Ramos (cell line): ENCODE measurements at regions not wholly inside any gene's neighbourhood (a gene's known extent, or its start where the extent isn't known, plus 50 kb on each side); places are given as distances from the start of the nearest gene placed in this dataset.

Experiments used
- in situ Hi-C: fragments of 300-500 bp; cut with MboI; formaldehyde crosslinking; loops from one replicate; pipeline ENCODE4 v1.14.3; 2022; ENCODE audit warnings: low sequenced_read_pairs; ENCODE audit not compliant: unreplicated experiment

DNA sequence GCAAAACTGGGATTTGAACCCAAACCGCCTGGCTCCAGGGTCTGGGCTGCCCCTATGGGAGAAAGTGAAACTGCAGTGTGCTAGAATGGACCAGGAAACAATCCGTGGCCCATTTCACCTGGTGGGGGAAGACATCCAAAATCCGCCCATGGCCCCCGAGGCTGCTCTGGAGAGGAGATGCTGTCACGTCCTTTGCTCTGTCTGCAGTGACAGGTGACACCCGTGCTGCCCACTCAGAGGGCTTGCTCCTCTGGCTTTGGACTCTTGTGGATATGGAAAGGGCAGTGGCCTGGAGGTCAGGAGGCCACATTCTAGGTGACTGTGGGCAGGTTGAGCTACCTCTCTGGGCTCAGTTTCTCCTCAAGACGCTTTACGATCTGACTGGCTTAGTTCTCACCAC, 151.2 kb upstream of the GPR26 start:
- in situ Hi-C loops: no loop called here

DNA sequence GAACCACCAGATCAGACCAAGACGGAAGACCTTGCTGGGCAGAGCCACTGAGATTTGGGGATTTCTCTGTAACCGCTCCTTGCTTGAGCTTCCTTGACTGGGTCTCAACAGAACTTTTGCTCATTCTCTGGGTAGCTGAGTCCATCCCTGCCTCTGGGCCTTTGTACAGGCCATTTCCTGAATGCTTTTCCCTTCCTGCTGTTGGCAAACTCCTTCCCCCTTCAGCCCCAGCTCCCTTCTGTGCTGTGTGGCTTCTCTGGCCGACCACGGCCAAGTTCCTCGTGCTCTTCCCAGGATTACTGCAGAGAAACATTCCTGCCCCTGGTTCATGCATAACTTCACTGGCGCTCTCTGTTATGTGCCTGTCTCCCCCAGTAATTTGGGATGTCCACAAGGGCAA, 150.5 kb upstream of the GPR26 start:
- in situ Hi-C loops: no loop called here

DNA sequence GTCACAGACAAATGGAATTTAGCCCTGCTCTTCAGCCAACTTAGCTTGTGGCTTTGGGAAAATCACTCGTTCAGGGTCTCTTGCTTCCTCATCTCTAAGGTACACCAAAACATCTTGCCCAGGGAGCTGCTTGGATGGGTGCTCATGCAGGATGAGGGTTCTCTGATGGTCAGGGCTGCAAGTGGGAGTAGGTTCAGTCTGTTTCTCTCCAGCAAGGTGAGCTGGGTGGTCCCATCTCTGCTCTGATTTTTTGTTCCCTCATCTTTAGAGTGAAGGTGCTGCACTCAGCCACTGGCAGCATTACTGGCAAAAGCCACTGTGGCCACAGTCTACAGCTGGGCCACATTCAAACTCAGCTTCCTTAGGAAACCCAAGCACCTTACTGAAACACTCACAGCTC, 149.9 kb upstream of the GPR26 start:
- in situ Hi-C loops: no loop called here

DNA sequence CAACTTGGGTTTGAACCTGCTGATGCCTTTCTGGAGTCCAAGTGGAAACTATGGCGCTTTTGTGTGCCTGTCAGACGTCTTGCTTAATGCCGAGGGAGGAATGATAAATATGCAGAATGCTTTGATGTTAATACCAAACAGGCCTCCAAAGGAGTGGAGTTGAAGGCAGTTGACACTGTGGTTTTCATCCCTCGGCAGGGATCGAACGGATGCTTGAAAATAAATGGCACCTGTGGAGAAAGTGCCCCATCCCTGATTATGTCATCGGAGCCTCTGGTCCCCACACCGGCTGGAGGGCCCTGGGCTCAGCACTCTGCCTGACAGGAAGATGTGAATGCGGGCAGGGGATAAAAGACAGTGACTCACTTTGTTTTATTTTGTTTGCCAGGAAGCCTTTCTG, 148.7 kb upstream of the GPR26 start:
- in situ Hi-C loops: no loop called here

DNA sequence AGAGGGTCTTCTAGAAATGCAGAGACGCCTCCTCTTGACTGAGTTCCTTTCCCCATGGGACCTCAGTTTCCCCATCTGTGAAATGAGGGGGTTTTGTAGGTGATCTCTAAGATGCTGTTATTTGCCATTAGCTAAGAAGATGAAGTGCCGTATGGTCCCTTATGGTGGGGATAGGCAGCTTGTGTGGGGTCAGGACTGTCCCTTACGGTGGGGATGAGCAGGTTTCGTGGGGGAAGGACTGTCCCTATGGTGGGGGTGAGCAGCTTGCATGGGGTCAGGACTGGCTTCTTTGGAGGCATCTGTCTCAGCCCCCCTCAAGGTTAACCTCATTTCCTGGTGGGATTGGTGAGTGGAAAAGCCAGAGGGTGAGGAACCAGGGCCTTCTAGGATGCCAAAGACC, 148.3 kb upstream of the GPR26 start:
- in situ Hi-C loops: no loop called here

DNA sequence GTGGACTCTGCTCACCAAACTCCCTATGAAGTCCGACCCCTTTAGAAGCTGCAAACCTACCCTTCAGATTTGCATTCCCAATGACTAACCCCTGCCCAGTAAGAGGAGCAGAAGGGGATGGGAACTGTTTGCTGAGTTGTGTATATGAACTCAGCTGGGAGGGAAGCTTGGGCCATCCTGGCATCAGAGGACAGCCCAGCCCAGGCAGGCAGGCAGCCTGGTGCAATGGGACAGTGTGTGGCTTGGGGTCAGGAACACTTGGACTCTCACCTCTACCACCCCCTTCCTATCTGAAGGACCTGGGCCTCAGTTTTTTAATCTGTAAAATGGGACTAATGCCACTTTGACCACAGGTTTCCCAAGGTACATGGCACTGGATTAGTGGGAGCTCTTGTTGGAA, 147.4 kb upstream of the GPR26 start:
- in situ Hi-C loops: no loop called here

DNA sequence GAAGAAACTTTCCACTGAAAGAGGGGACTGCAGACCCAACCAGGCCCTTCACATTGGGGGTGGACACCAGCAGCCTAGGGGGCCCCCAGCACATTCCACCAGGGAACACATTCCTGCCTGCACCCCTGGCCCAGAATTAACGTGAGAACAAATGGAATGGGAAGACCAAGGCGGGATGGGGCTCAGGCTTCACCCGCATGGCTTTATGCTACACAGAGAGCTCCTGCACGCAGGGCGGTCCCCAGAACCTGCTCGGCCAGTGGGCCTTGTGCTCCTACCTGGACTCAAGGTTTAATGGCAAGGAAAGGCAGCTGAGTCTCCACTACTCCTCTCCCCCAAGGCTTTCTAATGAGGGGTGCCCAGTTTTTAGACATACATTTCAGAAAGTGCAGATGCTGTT, 146.3 kb upstream of the GPR26 start:
- in situ Hi-C loops: no loop called here

DNA sequence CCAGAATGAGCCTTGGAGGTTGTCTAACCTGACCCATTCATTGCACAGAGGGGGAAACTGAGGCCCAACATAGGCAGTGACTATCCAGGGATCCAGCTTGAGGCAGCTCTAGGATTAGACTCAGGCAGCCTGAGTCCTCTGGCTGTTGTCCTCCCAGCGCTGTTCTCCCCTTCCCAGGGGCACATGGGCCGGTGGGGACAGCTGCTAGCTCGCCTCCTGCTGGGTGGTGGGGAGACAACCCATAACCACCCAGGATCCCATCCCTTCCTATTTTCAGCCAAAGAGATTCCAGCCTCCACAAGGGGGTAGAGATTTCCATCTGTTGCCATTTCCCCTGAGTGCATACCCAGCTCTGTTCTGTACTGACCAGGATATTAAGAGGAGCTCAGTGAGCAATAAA, 145.1 kb upstream of the GPR26 start:
- in situ Hi-C loops: no loop called here

DNA sequence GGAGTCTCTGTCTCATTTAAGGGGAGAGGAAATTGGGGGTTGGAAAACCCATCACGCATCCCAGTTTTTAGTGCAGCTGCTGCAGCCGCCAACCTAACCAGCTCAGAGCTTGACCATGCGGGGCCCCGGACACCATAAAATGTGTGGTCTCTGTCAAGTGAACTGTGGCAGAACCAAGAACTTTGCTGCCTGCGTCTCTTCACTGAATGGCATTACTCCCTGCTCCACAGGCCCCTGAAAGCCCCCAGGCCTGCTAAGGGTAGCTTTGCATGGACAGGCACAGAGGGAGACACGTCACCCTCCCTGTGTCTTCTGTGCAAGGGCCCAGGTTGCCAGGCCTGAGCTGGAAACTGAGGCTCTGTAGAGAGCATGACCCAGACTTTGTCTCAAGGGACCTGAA, 144.6 kb upstream of the GPR26 start:
- in situ Hi-C loops: no loop called here

DNA sequence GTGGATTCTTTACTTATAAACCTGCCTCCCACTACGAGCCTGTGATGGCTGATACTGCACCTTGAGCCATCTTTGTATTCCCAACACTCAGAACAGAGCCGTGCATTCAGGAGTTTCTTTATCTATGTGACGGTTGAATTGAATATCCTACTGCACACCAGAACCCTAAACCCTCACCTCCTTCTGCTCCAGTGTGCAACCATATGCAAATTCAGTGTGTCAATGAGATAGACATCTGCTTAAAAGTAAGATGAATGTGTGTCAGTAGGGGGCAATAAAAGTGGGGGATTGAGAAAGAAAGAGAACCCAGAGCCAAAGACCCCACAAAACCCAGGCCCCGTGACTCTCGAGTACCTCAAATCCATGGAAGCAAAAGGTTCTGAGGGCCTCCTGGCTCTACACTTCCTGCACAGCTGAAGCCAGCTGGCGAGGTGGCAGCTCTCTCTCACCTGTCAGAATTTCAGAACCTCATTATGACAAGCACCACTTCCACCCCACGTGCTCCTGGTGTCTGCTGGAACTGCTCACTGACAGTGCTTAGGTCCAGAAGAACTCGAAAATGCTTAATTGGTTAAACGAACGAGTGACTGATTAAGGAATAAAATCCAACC, 143.3 kb upstream of the GPR26 start:
- in situ Hi-C loops: no loop called here

DNA sequence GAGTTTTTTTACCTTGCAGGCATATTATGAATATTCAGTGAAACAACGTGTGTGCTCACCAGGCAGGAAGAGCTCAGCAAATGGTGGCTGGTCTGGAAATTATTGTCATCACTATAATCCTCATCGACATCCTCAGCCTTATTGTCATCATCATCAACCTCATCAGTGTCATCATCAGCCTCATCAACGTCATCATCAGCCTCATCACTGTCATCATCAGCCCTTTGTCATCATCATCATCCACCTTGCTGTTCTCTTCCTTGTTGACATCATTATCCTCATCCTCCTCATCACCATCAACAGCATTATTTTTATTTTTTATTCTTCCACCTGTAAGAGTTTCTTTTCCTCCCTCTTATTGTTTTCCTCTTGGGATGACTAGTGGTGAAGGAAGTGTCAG, 142.3 kb upstream of the GPR26 start:
- in situ Hi-C loops: no loop called here

DNA sequence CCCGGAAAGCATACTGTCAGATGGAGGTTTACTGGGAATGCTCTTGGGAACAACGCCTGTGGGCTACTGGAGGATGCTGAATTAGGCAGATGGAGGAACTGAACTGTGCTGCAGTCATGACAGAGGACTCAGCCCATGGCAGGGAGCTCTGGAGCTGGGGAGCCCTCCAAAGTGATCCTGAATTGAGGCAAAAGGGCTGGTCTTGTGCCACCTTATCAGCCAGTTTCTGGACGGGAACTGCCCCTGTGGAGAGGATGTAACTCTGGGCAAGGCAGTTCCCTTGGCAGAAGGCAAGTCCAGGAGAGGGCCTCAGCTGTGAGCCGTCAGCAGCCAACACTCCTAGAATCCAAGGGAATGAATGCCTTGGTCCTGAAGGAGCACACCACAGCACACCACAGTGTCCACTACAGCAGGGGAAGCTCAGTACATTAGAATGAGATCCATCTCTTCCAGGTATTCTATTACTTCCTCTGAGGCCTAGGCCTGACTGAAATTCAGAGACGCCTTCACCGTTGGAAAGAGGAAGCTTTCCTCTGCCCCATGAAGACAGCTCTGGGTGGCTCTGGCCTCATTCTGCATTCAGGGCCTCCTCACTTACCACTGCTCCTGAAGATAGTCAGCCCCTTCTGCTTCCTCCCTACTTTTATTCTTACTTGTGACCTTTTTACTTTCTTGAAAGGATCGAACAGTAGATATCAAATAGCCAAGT, 139.6 kb upstream of the GPR26 start:
- in situ Hi-C loops: no loop called here

DNA sequence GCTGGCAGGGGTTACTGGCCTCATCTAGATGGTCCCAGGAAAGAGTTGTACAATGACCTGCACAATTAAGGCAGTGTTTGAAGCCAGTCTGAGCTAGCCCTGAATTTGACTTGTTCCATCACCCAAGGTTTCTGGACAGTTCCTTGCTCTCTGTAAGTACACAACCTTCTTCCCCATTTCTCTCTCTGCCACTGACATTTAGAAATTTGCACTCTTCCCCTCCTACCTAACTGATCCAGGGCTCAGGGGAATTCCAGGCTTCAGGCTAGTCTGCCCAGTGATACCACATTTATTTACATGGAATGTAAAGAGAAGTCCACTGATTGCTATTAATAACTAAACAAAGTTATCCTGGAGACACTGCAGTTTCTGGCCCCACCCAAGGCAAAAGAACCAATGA, 139.0 kb upstream of the GPR26 start:
- in situ Hi-C loops: no loop called here

DNA sequence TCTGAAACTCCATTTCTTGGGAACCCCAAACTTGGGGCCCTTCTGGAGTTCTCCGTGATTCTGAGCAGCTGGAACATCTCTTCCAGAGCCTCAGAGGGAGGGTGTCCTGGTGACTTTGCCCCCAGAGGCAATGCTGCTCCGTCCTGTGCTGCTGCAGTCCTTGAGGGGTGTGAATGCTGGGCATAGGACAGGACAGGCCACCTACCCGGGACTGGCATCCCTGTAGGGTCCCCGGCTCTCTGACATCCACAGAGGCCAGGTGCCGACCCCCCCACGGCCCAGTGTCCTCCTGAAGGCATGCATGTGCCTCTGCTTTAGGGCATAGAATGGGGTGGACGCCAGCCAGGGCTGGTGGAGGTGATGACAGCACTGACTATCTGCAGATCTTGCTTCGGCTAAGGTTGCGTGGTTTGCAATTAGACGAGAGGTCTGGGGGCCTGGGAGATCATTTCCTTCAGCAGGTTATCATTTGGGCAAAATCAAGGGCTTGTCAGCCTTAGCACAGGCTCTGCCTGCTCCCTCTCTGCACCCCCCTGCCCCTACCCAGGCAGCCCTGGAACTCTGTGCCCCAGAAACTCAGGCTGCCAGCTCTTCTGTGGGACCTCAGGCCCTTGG, 136.9 kb upstream of the GPR26 start:
- in situ Hi-C loops: no loop called here

DNA sequence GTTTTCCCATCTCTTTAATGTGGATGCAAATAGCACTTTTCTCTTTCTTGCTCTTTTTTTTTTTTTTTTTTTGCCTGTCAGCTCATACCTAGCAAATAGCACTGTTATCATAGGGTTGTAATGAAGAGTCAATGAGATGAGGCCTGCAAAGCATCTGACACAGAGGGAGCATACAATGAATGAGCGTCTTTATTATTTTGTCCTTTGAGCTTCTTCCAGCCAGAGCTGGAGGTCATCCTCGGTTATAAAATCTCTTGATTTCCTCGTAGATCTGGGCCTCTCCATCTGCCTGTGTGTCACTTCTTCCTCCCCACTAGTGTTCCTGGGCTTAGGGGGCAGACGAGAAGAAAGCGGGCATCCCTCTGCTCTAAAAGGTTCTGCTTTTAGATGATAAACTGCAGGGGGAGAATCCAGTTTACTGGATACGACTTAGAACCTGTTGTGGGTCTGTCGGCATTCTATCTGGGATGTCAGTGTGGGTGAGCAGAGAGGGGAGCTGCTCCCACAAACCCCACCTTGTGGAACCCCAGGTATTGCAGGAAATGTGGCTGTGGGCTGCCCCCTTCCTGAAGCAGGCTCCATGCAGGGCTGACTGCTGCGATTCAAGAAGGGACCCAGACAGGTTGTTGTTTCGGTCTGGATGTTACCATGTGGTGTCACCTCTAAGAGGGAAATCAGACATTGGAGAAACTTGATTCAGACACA, 135.8 kb upstream of the GPR26 start:
- in situ Hi-C loops: no loop called here

DNA sequence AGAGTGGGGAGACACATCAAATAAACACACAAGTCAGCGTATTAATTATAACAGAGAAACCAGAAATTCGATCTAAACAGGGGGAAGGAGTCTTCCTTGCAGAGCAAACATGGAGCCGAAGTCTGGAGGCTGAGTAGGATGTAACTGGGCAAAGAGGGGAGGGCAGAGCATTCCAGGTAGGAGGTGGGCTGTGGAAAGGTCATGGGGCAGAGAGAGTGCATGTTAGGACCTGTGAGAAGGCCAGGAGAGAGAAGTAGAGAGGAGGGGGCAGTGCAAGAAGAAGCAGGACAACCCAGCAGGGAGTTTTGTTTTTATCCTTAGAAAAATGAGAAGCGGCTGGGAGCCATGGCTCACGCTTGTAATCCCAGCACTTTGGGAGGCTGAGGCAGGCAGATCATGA, 130.8 kb upstream of the GPR26 start:
- in situ Hi-C loops: no loop called here

DNA sequence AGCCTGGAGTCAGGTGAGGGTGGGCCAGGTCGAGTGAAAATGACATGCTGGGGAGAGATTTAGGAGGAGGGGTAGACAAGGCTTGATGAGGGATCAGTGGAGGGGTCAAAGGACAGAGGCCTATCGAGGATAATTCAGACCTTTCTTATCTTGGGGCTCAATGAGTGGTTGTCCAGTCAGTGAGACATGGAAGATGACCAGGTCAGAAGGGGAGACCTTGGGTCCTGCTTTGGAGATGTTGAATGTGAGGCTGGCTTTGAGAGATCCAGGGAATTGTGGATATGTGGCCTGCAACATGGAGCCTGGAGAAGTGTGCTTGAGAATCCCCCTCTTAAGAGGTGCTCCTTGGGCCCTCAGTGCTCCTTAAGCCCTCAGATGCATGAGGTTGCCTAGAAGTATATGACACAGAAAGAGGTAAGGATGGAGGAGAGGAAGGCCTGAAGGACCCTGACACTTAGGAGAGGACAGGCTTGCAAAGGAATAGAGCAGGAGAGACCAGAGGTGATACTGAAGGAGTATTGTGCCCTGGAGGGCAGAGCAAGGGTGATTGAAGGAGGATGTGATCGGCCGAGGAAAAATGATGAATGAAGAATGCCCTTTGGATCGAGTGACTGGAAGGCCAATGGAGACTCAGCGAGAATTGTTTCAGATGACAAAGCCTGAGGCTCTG, 129.8 kb upstream of the GPR26 start:
- in situ Hi-C loops: no loop called here

DNA sequence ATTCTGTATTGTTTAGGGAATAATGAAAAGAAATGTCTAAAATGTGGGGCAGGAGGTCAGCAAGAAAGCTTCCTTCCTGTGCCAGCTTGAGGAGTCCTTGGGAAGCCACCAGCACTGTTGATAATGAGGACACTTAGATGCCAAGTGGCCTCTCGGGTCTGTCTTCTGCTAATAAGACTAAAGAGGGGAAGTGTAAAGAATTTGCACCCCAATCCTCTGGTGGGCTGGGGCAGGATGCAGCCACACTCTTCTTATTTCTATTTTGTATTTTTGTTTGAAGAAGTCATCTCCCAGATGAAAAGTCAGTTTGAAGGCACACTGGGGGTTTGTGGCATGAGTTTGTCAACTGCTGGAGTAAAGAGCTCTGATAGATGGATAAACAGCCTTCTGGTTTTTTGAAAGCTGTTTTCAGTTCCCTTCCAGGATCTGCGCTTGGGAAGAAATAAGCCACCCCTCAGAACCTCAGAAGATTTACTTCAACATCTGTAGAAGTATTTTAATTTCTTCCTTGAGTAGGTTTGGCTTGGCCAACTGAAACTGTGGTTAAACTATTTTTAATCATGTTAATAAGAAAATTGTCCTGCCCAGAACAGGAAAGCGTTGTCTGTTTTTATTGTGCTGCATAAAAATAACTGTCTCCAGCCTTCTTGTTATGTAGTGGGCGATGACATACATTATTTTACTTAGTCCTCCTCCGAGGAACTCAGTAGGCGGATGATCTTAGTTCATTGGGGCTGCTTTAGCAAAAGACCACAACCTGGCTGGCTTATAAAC, 128.8 kb upstream of the GPR26 start:
- in situ Hi-C loops: no loop called here

DNA sequence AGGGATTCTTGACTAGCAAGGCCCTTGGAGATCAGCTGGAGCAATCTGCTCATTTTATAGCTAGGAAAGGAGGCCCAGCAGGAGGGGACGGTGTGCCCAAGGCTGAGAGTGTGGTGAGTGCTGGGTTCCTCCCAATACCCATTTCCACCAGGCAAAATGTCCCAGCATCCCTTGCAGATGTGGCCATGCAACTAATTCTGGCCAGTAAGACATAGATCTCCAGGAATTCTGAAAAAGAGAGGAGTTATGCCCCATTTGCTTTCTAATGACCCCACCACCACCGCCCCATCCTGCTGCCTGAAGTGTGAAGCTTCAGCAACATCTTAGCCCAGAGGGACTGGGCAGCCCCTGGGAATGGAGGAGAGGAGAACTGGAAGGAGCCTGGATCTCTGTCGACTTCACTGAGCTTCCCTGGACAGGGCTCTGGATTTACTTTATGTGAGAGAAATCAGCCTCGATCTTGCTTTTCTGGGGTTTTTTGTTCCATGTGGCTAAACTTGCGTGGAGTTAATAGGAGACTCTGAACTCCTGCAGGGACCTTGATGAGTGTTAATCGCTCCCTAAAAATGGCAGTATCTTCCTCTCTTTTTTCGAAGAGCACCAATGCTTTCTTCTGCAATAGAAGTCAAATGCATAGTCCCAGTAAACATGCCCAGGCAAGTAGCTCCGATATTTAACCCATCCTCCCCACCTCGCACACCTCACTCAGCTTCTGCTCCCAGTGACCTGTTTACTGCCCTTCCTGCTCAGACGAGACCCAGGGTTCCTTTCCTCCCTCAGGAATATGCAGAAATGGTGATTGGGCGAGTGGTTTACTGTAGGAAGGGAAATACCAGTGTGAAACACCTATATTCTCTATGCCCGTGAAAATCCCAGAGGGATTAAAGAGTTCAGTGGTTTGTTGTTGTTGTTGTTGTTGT, 127.5 kb upstream of the GPR26 start:
- in situ Hi-C loops: no loop called here
